CD14-positive monocyte (primary cell): ENCODE measurements at regions not wholly inside any gene's neighbourhood (a gene's known extent, or its start where the extent isn't known, plus 50 kb on each side); places are given as distances from the start of the nearest gene placed in this dataset.

ENCODE experiments used
- DNase-seq, 3 donors: peaks; one replicate each; pipeline ENCODE4 v3.0.0-alpha.2; 2011 to 2022
- H2AFZ ChIP-seq: 2 replicates; pipeline ENCODE4 v1.6.0; 2012; ENCODE audit warnings: mild to moderate bottlenecking, low read depth, low read length, inconsistent platforms; ENCODE audit not compliant: insufficient read depth, poor library complexity, severe bottlenecking
- H3K27ac ChIP-seq, 2 donors: 1 replicate in 1 of 2; 2 replicates in 1 of 2; pipeline ENCODE4 v1.5.1; 2012 to 2013; ENCODE audit warnings: low read length in 2 of 2, control low read depth in 1 of 2, inconsistent platforms in 1 of 2, low read depth in 1 of 2, mild to moderate bottlenecking in 1 of 2
- H3K27me3 ChIP-seq, 2 donors: one replicate each; pipeline versions ENCODE4 v1.6.0 to v1.6.1; 2011 to 2013; ENCODE audit warnings: low read length in 2 of 2; ENCODE audit not compliant: control insufficient read depth in 2 of 2, insufficient read depth in 2 of 2
- H3K36me3 ChIP-seq, 2 donors: replicated peaks in 1 of 2; 1 replicate in 1 of 2; 2 replicates in 1 of 2; pipeline versions ENCODE4 v1.5.1 to v1.6.1; 2012 to 2013; ENCODE audit warnings: low read length in 2 of 2, control low read depth in 1 of 2, inconsistent platforms in 1 of 2, mild to moderate bottlenecking in 1 of 2; ENCODE audit not compliant: insufficient read depth in 2 of 2, control insufficient read depth in 1 of 2
- H3K4me1 ChIP-seq, 2 donors: 1 replicate in 1 of 2; 2 replicates in 1 of 2; pipeline versions ENCODE4 v1.5.1 to v1.6.1; 2012 to 2013; ENCODE audit warnings: low read length in 2 of 2, control low read depth in 1 of 2, inconsistent platforms in 1 of 2, mild to moderate bottlenecking in 1 of 2, moderate library complexity in 1 of 2; ENCODE audit not compliant: insufficient read depth in 2 of 2, control insufficient read depth in 1 of 2
- H3K4me2 ChIP-seq: replicated peaks from 2 replicates; pipeline ENCODE3; 2012; ENCODE audit warnings: low read length, moderate library complexity, mild to moderate bottlenecking; ENCODE audit not compliant: poor library complexity, severe bottlenecking; ENCODE audit errors: extremely low read depth
- H3K4me3 ChIP-seq, 3 experiments: fragments of 200-600 bp in 1 of 3; sonication (generic) in 1 of 3; replicated peaks in 1 of 3; 1 replicate in 2 of 3; 2 replicates in 1 of 3; pipeline ENCODE4 v1.5.1; 2011 to 2013; ENCODE audit warnings: low read length in 3 of 3, mild to moderate bottlenecking in 3 of 3, control low read depth in 2 of 3, low read depth in 2 of 3, inconsistent platforms in 1 of 3, moderate library complexity in 1 of 3
- H3K79me2 ChIP-seq: 2 replicates; pipeline ENCODE4 v1.6.0; 2012; ENCODE audit warnings: mild to moderate bottlenecking, control low read depth, inconsistent platforms, low read length, moderate library complexity; ENCODE audit not compliant: insufficient read depth
- H3K9ac ChIP-seq: 2 replicates; pipeline ENCODE4 v1.6.0; 2017; ENCODE audit warnings: low read length, mild to moderate bottlenecking; ENCODE audit not compliant: insufficient read depth, poor library complexity, severe bottlenecking
- H3K9me3 ChIP-seq, 2 donors: replicated peaks in 1 of 2; 1 replicate in 1 of 2; 2 replicates in 1 of 2; pipeline versions ENCODE4 v1.5.1 to v1.6.1; 2012 to 2013; ENCODE audit warnings: low read length in 2 of 2, control low read depth in 1 of 2; ENCODE audit not compliant: control insufficient read depth in 1 of 2, insufficient read depth in 1 of 2
- H4K20me1 ChIP-seq: 2 replicates; pipeline ENCODE4 v1.6.0; 2012; ENCODE audit warnings: mild to moderate bottlenecking, low read length, control low read depth, moderate library complexity; ENCODE audit not compliant: insufficient read depth
- H3K27ac Mint-ChIP-seq, 7 donors: one replicate each; pipeline ENCODE4 v1.8.0; 2020; ENCODE audit warnings: mild to moderate bottlenecking in 7 of 7, mixed read lengths in 7 of 7, moderate library complexity in 6 of 7, inconsistent platforms in 2 of 7
- H3K27me3 Mint-ChIP-seq, 3 donors: one replicate each; pipeline ENCODE4 v1.8.0; 2021 to 2022; ENCODE audit warnings: low read depth in 3 of 3, mild to moderate bottlenecking in 3 of 3, mixed read lengths in 3 of 3, moderate library complexity in 3 of 3, inconsistent platforms in 1 of 3
- H3K36me3 Mint-ChIP-seq, 2 donors: one replicate each; pipeline ENCODE4 v1.8.0; 2020; ENCODE audit warnings: mixed read lengths in 2 of 2, inconsistent platforms in 1 of 2, mild to moderate bottlenecking in 1 of 2
- H3K4me1 Mint-ChIP-seq: one replicate; pipeline ENCODE4 v1.8.0; 2020; ENCODE audit warnings: mild to moderate bottlenecking, mixed read lengths
- H3K4me3 Mint-ChIP-seq, 2 donors: one replicate each; pipeline ENCODE4 v1.8.0; 2020; ENCODE audit warnings: mild to moderate bottlenecking in 2 of 2, mixed read lengths in 2 of 2, moderate library complexity in 1 of 2
- H3K9me3 Mint-ChIP-seq, 7 donors: one replicate each; pipeline ENCODE4 v1.8.0; 2020 to 2022; ENCODE audit warnings: mixed read lengths in 7 of 7, mild to moderate bottlenecking in 6 of 7, moderate library complexity in 6 of 7, inconsistent platforms in 2 of 7
- WGBS: methylation state at CpG from one replicate; pipeline ENCODE4 v1.1.5; 2013; ENCODE audit warnings: missing lambda C conversion rate; ENCODE audit not compliant: insufficient coverage; 5-methylcytosine and 5-hydroxymethylcytosine counted together
- intact Hi-C, 2 donors: fragments of 100-400 bp; cut with micrococcal nuclease; formaldehyde crosslinking; loops; one replicate each; pipeline versions ENCODE4 v1.15.0 to v1.15.1; 2023
- TF ChIP-seq, protein P1 (sequence below): fragments of 200-600 bp; IDR thresholded peaks from one replicate; pipeline ENCODE4 v1.8.0; 2022; ENCODE audit warnings: antibody characterized with exemption, mild to moderate bottlenecking

- no peaks in the 10 kb centered on the region for H3K79me2 ChIP-seq
- peaks cover 0 to 4% (median 0%) of the 10 kb centered on the region in 7 donors for H3K9me3 Mint-ChIP-seq
- H3K4me1 ChIP-seq, result no peaks in the 10 kb centered on the region
- H3K27ac Mint-ChIP-seq, result no peak overlapping the region
- H3K36me3 ChIP-seq, result no peaks in the 10 kb centered on the region
- no peaks in the 10 kb centered on the region for H4K20me1 ChIP-seq
- WGBS, result no CpG with 5 or more reads among the region's 1 CpG
- no peak overlapping the region for H3K9ac ChIP-seq
- H3K27me3 Mint-ChIP-seq, result peaks cover 0 to 4% (median 0%) of the 10 kb centered on the region in 3 donors
- no peaks in the 10 kb centered on the region for H3K27me3 ChIP-seq
- H3K4me2 ChIP-seq, result no peak overlapping the region
- no peak for DNase-seq
- no peak overlapping the region for H3K4me3 ChIP-seq
- H3K4me3 Mint-ChIP-seq, result no peak overlapping the region
- TF ChIP-seq, protein P1, sequence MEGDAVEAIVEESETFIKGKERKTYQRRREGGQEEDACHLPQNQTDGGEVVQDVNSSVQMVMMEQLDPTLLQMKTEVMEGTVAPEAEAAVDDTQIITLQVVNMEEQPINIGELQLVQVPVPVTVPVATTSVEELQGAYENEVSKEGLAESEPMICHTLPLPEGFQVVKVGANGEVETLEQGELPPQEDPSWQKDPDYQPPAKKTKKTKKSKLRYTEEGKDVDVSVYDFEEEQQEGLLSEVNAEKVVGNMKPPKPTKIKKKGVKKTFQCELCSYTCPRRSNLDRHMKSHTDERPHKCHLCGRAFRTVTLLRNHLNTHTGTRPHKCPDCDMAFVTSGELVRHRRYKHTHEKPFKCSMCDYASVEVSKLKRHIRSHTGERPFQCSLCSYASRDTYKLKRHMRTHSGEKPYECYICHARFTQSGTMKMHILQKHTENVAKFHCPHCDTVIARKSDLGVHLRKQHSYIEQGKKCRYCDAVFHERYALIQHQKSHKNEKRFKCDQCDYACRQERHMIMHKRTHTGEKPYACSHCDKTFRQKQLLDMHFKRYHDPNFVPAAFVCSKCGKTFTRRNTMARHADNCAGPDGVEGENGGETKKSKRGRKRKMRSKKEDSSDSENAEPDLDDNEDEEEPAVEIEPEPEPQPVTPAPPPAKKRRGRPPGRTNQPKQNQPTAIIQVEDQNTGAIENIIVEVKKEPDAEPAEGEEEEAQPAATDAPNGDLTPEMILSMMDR, result no peak
- no peak overlapping the region for H2AFZ ChIP-seq
- no peak overlapping the region for H3K27ac ChIP-seq
- no peaks in the 10 kb centered on the region for H3K36me3 Mint-ChIP-seq
- intact Hi-C loops, result no loop called here
- peaks cover 3% of the 10 kb centered on the region for H3K4me1 Mint-ChIP-seq
- no peaks in the 10 kb centered on the region for H3K9me3 ChIP-seq
Measured at GRCh38 chr2:205937211-205937610, 148.8 kb downstream of the INO80D start.

DNA sequence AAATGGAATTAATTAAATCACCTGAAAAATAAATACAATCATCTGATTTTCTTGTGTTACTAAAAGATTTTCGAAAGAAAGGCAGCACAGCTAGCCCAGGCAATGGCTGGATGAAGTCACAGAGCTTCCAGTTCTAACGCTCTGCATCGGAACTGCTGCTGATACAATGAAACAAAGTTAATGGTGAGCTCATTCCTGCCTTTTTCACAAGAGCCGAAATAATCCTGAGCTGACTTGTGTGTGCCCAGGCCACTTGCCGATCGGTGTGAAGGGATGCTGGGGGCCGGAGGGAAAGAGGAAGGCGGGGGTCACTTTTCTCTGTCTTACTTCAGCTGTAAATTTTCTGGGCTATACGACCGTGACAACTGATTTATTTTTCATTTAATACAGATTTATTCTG, 149.5 kb downstream of the INO80D start:
- Mint-ChIP-seq H3K27me3 (peaks cover 0 to 4% (median 0%) of the 10 kb centered on the region in 3 donors), H3K9me3 (peaks cover 0 to 4% (median 0%) of the 10 kb centered on the region in 7 donors), H3K4me3 (no peak overlapping the region), H3K36me3 (no peaks in the 10 kb centered on the region), H3K27ac (no peak overlapping the region), H3K4me1 (peaks cover 3% of the 10 kb centered on the region)
- H3K79me2 ChIP-seq, result no peaks in the 10 kb centered on the region
- intact Hi-C loops, result no loop called here
- no peaks in the 10 kb centered on the region for H3K27me3 ChIP-seq
- no peaks in the 10 kb centered on the region for H3K9me3 ChIP-seq
- no peak overlapping the region for H3K27ac ChIP-seq
- WGBS, result 92% methylated on average over 6 of the region's 10 CpGs
- H3K36me3 ChIP-seq, result no peaks in the 10 kb centered on the region
- no peaks in the 10 kb centered on the region for H4K20me1 ChIP-seq
- no peak for DNase-seq
- TF ChIP-seq, protein P1, result no peak
- no peak overlapping the region for H3K9ac ChIP-seq
- no peak overlapping the region for H3K4me3 ChIP-seq
- no peak overlapping the region for H3K4me2 ChIP-seq
- no peaks in the 10 kb centered on the region for H3K4me1 ChIP-seq
- H2AFZ ChIP-seq, result no peak overlapping the region
